ENCODE measurements at regions not wholly inside any gene's neighbourhood (a gene's known extent, or its start where the extent isn't known, plus 50 kb on each side); places are given as distances from the start of the nearest gene placed in this dataset.

DNA sequence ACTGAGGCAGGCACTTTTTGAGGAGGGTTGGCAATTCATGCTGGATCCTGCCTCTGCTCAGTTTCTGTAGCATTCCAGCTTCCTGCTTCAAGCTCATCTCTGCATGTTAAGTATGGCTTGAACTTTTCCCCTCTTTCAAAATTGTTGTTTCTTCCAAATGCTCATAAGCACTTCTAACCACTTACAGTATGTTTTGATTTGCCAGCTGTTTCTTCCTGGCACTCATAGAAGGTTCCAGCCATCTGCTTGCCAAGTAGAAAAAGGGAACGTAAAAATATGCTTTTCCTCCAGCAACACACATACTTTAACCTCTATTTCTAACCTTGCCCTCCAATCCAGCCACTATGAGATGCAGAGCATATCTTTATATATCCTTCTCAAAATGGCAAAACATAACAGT is 692.6 kb upstream of the COBL start:
- H3K27me3 ChIP-seq (ENCODE audit: control insufficient read depth, insufficient read depth, low read length) = no peaks in the 10 kb centered on the region
- H3K36me3 ChIP-seq (ENCODE audit: control insufficient read depth, low read depth, low read length) = no peaks in the 10 kb centered on the region
- no peaks in the 10 kb centered on the region for H3K9me3 ChIP-seq (ENCODE audit: control insufficient read depth, low read depth, low read length)
- no peaks in the 10 kb centered on the region for H3K4me1 ChIP-seq (ENCODE audit: control insufficient read depth, low read depth, low read length)
- H3K27ac ChIP-seq (ENCODE audit: low read length) = no peak overlapping the region
- H3K9ac ChIP-seq (ENCODE audit: low read length) = no peak overlapping the region
- H3K4me3 ChIP-seq (ENCODE audit: low read length) = no peak overlapping the region

DNA sequence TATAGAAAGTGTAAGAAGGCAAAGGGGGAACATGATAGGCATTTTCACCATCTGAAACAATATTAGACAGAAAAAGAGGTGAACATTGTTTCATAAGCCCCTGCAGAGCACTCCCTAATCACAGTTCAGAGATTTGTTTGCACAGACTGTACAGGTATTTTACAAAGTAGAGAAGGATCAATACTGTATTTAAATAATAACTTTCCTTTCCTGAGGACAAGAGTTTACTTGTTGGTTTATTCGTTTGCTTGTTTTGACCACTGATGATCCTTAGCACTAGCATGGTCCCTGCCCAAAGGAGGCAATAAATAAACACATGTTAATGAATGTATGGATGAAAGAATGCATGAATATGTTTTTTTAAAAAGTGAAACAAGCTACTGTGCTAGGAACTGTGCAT is 690.1 kb upstream of the COBL start:
- H3K36me3 ChIP-seq (ENCODE audit: control insufficient read depth, low read depth, low read length) = no peaks in the 10 kb centered on the region
- no peak overlapping the region for H3K27ac ChIP-seq (ENCODE audit: low read length)
- H3K27me3 ChIP-seq (ENCODE audit: control insufficient read depth, insufficient read depth, low read length) = no peaks in the 10 kb centered on the region
- no peaks in the 10 kb centered on the region for H3K9me3 ChIP-seq (ENCODE audit: control insufficient read depth, low read depth, low read length)
- no peaks in the 10 kb centered on the region for H3K4me1 ChIP-seq (ENCODE audit: control insufficient read depth, low read depth, low read length)
- H3K4me3 ChIP-seq (ENCODE audit: low read length) = no peak overlapping the region
- no peak overlapping the region for H3K9ac ChIP-seq (ENCODE audit: low read length)

DNA sequence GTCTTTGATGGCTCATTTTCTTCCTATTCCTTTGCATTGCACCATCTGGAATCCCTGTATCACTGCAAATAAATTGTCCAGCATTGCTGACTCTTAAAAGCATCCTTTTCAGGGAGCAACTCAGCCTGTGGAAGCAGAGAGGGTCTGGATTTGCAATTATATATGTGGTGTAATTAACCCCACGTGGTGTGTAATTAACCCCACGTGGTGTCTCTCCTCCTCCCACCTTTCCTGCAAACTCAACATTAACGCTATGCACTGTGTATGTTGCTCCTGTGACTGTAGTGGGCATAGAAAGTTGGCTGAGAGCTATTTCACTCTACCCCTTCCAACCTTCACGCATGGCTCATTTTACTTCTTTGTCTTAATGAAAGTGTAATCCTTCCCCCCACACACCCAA is 689.0 kb upstream of the COBL start:
- H3K9ac ChIP-seq (ENCODE audit: low read length) = no peak overlapping the region
- no peaks in the 10 kb centered on the region for H3K36me3 ChIP-seq (ENCODE audit: control insufficient read depth, low read depth, low read length)
- no peak overlapping the region for H3K4me3 ChIP-seq (ENCODE audit: low read length)
- no peaks in the 10 kb centered on the region for H3K9me3 ChIP-seq (ENCODE audit: control insufficient read depth, low read depth, low read length)
- H3K4me1 ChIP-seq (ENCODE audit: control insufficient read depth, low read depth, low read length) = no peaks in the 10 kb centered on the region
- H3K27me3 ChIP-seq (ENCODE audit: control insufficient read depth, insufficient read depth, low read length) = no peaks in the 10 kb centered on the region
- no peak overlapping the region for H3K27ac ChIP-seq (ENCODE audit: low read length)

DNA sequence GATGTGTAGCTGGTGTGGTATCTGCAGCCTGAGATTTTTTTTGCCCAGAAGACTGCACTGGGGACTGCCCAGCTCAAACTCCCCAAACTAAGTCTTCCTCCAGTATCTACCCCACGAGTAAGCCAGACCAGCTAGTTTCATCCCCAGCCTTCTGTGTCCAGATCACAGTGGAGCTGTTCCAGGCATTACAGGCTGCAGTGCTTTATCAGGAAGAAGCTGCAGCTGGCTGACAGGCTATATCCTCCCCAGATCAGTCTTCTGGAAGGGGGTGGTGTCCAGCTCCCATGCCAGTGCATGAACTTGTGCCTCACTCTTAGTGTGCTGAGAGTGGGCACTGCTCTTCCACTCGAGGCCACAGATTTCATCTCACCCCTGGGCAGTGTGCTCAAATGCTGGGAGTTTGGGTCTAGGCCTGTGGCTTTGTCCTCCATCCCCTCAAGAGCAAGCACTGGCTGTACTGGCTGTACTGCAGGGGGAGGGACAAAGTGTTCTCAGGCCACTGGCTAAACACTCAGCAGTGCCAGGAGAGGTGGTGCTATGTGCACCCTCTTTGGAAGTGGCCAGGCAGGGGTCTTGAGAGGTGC is 679.1 kb upstream of the COBL start:
- no peak overlapping the region for H3K27ac ChIP-seq (ENCODE audit: low read length)
- no peaks in the 10 kb centered on the region for H3K27me3 ChIP-seq (ENCODE audit: control insufficient read depth, insufficient read depth, low read length)
- H3K9ac ChIP-seq (ENCODE audit: low read length) = no peak overlapping the region
- no peak overlapping the region for H3K4me3 ChIP-seq (ENCODE audit: low read length)
- H3K36me3 ChIP-seq (ENCODE audit: control insufficient read depth, low read depth, low read length) = no peaks in the 10 kb centered on the region
- H3K4me1 ChIP-seq (ENCODE audit: control insufficient read depth, low read depth, low read length) = no peaks in the 10 kb centered on the region
- no peaks in the 10 kb centered on the region for H3K9me3 ChIP-seq (ENCODE audit: control insufficient read depth, low read depth, low read length)

DNA sequence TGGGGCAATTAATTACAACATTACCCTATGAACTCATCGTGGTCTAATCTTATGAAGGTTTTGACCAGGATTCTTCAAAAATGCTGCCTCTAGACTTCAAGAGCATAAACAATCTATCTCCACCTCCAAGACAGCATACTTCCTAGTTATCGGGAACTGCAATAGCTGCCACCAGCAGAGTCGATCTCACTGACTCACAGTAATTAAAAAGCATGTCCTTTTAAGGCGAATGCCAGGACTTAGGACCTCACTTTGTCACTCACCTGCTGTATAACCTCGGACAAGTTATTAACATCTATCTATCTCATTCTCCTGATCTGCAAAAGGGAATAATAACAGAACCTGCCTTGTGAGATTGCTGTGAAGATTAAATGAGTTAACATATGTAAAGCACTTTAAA is 666.0 kb upstream of the COBL start:
- H3K4me3 ChIP-seq (ENCODE audit: low read length) = no peak overlapping the region
- no peak overlapping the region for H3K27ac ChIP-seq (ENCODE audit: low read length)
- no peaks in the 10 kb centered on the region for H3K27me3 ChIP-seq (ENCODE audit: control insufficient read depth, insufficient read depth, low read length)
- no peak overlapping the region for H3K9ac ChIP-seq (ENCODE audit: low read length)
- H3K9me3 ChIP-seq (ENCODE audit: control insufficient read depth, low read depth, low read length) = no peaks in the 10 kb centered on the region
- no peaks in the 10 kb centered on the region for H3K36me3 ChIP-seq (ENCODE audit: control insufficient read depth, low read depth, low read length)
- no peaks in the 10 kb centered on the region for H3K4me1 ChIP-seq (ENCODE audit: control insufficient read depth, low read depth, low read length)

DNA sequence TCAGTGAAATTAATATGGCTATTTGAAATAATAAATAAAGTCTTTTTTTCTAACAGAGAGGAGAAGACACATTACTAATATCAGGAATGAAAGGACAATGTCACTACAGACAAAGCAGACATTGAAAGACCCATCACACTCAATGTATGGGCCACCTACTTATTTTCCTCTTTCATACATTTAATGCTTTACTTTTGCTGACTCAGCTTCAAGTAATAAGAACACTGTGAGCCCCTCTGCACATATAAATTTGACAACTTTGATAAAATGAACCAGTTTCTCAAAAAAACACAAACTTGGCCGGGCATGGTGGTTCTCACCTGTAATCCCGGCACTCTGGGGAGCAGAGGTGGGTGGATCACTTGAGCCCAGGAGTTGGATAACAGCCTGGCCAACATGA is 664.2 kb upstream of the COBL start:
- Histone ChIP-seq H3K4me1 (ENCODE audit: control insufficient read depth, low read depth, low read length) (no peaks in the 10 kb centered on the region), H3K27me3 (ENCODE audit: control insufficient read depth, insufficient read depth, low read length) (no peaks in the 10 kb centered on the region), H3K36me3 (ENCODE audit: control insufficient read depth, low read depth, low read length) (no peaks in the 10 kb centered on the region), H3K9ac (ENCODE audit: low read length) (no peak overlapping the region), H3K9me3 (ENCODE audit: control insufficient read depth, low read depth, low read length) (no peaks in the 10 kb centered on the region), H3K27ac (ENCODE audit: low read length) (no peak overlapping the region), H3K4me3 (ENCODE audit: low read length) (no peak overlapping the region)

DNA sequence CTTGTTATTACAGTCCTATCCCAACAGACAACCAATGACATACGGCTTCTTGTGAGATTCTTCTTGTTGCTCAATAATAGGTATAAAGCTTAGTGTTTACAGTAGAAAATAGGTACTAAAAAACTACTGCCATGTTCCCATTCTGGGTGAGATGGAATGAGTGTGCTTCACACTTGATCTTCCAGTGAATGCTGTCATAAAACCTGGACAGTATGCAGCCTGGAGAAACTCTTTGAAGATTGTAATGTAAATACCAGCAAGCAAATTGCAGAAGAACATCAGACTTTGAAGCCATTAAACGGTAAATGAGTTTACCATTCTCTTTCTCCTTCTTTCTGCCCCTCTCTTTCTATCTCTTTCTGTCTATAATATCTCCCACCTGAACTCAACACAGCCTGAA is 663.7 kb upstream of the COBL start:
- Histone ChIP-seq H3K9me3 (ENCODE audit: control insufficient read depth, low read depth, low read length) (no peaks in the 10 kb centered on the region), H3K4me3 (ENCODE audit: low read length) (no peak overlapping the region), H3K9ac (ENCODE audit: low read length) (no peak overlapping the region)

DNA sequence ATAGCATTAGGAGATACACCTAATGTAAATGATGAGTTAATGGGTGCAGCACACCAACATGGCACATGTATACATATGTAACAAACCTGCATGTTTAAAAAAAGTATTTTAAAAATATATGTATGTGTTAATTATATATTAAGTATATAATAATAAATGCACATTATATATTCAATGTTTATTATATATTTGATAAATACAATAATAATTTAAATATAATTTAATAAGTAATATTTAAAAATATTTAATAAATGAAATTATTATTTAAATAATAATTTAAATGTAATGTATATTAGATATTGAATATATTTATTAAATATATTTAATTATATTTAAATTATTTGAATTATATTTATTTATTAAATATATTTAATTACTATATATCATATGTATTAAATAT is 661.3 kb upstream of the COBL start:
- Histone ChIP-seq H3K9ac (ENCODE audit: low read length) (no peak overlapping the region), H3K27me3 (ENCODE audit: control insufficient read depth, insufficient read depth, low read length) (no peaks in the 10 kb centered on the region), H3K9me3 (ENCODE audit: control insufficient read depth, low read depth, low read length) (no peaks in the 10 kb centered on the region), H3K27ac (ENCODE audit: low read length) (no peak overlapping the region), H3K4me1 (ENCODE audit: control insufficient read depth, low read depth, low read length) (no peaks in the 10 kb centered on the region), H3K36me3 (ENCODE audit: control insufficient read depth, low read depth, low read length) (no peaks in the 10 kb centered on the region), H3K4me3 (ENCODE audit: low read length) (no peak overlapping the region)

More for the DNA sequence above, 663.7 kb upstream of the COBL start:
- H3K36me3 ChIP-seq (ENCODE audit: control insufficient read depth, low read depth, low read length) = no peaks in the 10 kb centered on the region
- no peak overlapping the region for H3K27ac ChIP-seq (ENCODE audit: low read length)
- no peaks in the 10 kb centered on the region for H3K4me1 ChIP-seq (ENCODE audit: control insufficient read depth, low read depth, low read length)
- no peaks in the 10 kb centered on the region for H3K27me3 ChIP-seq (ENCODE audit: control insufficient read depth, insufficient read depth, low read length)

DNA sequence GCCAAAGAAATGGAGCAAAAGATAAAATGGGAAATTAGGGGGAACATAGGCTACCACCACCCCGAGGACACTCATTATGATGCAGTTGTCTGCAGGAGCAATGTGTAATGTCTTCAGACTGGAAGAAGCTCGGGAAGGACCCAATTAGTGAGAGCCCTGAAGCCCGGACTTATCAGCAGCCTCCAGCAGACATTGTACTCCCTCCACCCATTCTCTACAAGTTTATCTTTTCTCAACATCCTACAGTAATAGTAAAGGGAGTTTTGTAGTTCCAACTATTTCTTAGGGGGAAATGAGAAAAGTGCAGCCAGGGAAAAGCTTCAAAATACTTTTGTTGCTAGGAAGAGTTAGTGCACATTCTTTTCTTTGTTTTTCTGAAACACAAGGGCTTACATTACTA is 657.3 kb upstream of the COBL start:
- Histone ChIP-seq H3K27ac (ENCODE audit: low read length) (no peak overlapping the region), H3K9ac (ENCODE audit: low read length) (no peak overlapping the region), H3K4me3 (ENCODE audit: low read length) (no peak overlapping the region), H3K36me3 (ENCODE audit: control insufficient read depth, low read depth, low read length) (no peaks in the 10 kb centered on the region), H3K4me1 (ENCODE audit: control insufficient read depth, low read depth, low read length) (no peaks in the 10 kb centered on the region), H3K27me3 (ENCODE audit: control insufficient read depth, insufficient read depth, low read length) (no peaks in the 10 kb centered on the region), H3K9me3 (ENCODE audit: control insufficient read depth, low read depth, low read length) (no peaks in the 10 kb centered on the region)

DNA sequence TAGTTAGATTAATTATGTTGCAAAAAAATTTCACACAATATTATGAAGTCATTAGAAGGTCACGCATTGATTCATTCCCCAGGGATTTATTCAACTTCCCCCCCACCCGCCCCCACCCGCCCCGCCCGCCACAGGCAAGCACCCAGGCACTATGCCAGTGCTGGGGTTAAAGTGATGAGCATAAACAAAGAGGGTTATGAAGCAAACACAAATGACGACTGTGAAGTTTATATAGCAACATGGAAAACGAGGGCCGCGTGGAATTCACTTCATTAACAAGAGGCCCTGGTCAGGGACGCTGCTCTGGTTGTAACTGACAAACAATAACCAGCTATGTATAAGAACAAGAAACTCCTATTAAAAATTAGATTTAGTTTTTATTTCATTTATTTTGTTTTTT is 656.5 kb upstream of the COBL start:
- Histone ChIP-seq H3K4me1 (ENCODE audit: control insufficient read depth, low read depth, low read length) (no peaks in the 10 kb centered on the region), H3K4me3 (ENCODE audit: low read length) (no peak overlapping the region), H3K27me3 (ENCODE audit: control insufficient read depth, insufficient read depth, low read length) (peaks cover 6% of the 10 kb centered on the region), H3K9ac (ENCODE audit: low read length) (no peak overlapping the region), H3K27ac (ENCODE audit: low read length) (no peak overlapping the region), H3K36me3 (ENCODE audit: control insufficient read depth, low read depth, low read length) (no peaks in the 10 kb centered on the region), H3K9me3 (ENCODE audit: control insufficient read depth, low read depth, low read length) (no peaks in the 10 kb centered on the region)

DNA sequence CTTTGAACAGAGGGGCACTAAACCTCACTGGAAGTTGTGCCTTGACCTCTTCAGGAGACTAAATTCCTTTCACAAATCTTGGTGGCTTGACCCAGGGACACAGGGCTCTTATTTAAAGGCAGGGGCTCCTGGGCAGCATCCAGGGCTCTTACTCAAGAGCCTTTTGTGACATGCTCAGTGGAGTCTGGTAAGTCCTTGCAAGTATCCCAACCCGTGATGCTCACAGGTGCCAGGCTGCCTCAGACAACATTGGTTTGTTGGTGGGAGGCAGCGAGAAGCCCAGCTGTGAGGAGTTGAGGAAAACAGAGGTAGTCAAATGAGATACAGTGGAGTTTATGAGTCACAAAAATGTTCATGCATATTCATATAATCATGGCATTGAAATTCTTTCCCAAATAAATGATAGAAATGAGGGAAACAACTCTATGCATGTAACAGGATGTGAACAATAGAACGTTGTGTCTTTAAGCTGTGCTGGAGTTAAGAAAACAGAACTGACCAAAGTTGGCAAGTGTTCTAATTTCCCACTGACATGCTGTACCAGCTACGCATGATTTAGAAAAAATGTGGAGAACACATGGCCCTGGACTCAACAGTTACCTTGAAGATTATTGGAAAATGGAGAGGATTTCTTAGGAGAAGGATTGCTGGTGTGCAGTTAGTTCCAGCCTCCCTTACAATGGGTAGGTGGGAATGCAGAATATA is 654.5 kb upstream of the COBL start:
- no peak overlapping the region for H3K4me3 ChIP-seq (ENCODE audit: low read length)
- no peak overlapping the region for H3K27ac ChIP-seq (ENCODE audit: low read length)
- no peaks in the 10 kb centered on the region for H3K36me3 ChIP-seq (ENCODE audit: control insufficient read depth, low read depth, low read length)

DNA sequence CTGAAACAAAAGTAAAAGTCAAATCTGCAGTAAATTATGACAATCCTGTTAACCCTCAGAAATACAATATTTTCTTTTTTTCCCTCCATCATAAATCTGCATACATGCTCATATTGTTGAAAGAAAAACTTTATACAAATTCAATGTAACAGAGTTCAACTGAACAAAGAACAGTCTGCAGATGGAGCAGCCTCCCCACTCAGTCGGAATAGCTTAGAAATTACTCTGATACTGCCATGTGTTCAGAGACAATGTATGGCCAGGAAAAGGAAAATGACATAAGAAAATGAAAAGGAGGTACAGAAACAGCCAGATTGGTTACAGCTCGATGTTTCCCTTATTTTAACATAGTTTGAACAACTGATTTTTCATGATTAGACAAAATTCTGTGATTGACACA is 651.9 kb upstream of the COBL start:
- Histone ChIP-seq H3K9ac (ENCODE audit: low read length) (no peak overlapping the region), H3K9me3 (ENCODE audit: control insufficient read depth, low read depth, low read length) (no peaks in the 10 kb centered on the region), H3K27me3 (ENCODE audit: control insufficient read depth, insufficient read depth, low read length) (peaks cover 49% of the 10 kb centered on the region), H3K4me3 (ENCODE audit: low read length) (no peak overlapping the region), H3K27ac (ENCODE audit: low read length) (no peak overlapping the region), H3K4me1 (ENCODE audit: control insufficient read depth, low read depth, low read length) (no peaks in the 10 kb centered on the region), H3K36me3 (ENCODE audit: control insufficient read depth, low read depth, low read length) (no peaks in the 10 kb centered on the region)

More for the DNA sequence above, 654.5 kb upstream of the COBL start:
- no peak overlapping the region for H3K9ac ChIP-seq (ENCODE audit: low read length)
- no peaks in the 10 kb centered on the region for H3K4me1 ChIP-seq (ENCODE audit: control insufficient read depth, low read depth, low read length)
- peaks cover 26% of the 10 kb centered on the region for H3K27me3 ChIP-seq (ENCODE audit: control insufficient read depth, insufficient read depth, low read length)
- H3K9me3 ChIP-seq (ENCODE audit: control insufficient read depth, low read depth, low read length) = no peaks in the 10 kb centered on the region

All from iPS-18a (cell line).